HG02642 (cell line): ENCODE measurements at regions not wholly inside any gene's neighbourhood (a gene's known extent, or its start where the extent isn't known, plus 50 kb on each side); places are given as distances from the start of the nearest gene placed in this dataset.
"Not testable (repeated sequence)": the region's sequence is repeated elsewhere in the genome, so short reads cannot be mapped to it uniquely, and the experiment has no call there.

Experiments
- ATAC-seq: cut with Tn5 transposase; IDR thresholded peaks from one replicate; pipeline ENCODE4 v1.9.1; 2021; ENCODE audit warnings: mild to moderate bottlenecking; ENCODE audit not compliant: unreplicated experiment, poor library complexity

- ATAC-seq = no peak
These were observed 101.8 kb upstream of the CREB1 start for GRCh38 chr2:207427986-207428385.

GRCh38 chr2:207428573-207428972, 101.2 kb upstream of the CREB1 start:
- no peak for ATAC-seq

- ATAC-seq = no peak
These were observed 97.3 kb upstream of the CREB1 start for GRCh38 chr2:207432453-207432852.

GRCh38 chr2:207434306-207434705, 95.5 kb upstream of the CREB1 start:
- no peak for ATAC-seq

GRCh38 chr2:207434899-207435465, 94.8 kb upstream of the CREB1 start:
- ATAC-seq = no peak

GRCh38 chr2:207437136-207437523, 92.6 kb upstream of the CREB1 start:
- ATAC-seq = no peak

- no peak for ATAC-seq
These were observed 92.1 kb upstream of the CREB1 start for GRCh38 chr2:207437524-207438143.

- no peak for ATAC-seq
These were observed 91.2 kb upstream of the CREB1 start for GRCh38 chr2:207438414-207439126.

GRCh38 chr2:207439881-207440280, 89.9 kb upstream of the CREB1 start:
- not testable (repeated sequence) for ATAC-seq

GRCh38 chr2:207444756-207445155, 85.0 kb upstream of the CREB1 start:
- ATAC-seq = no peak

GRCh38 chr2:207446653-207447052, 83.1 kb upstream of the CREB1 start:
- no peak for ATAC-seq

- no peak for ATAC-seq
These were observed 81.8 kb upstream of the CREB1 start for GRCh38 chr2:207448006-207448405.

GRCh38 chr2:207449642-207450165, 80.1 kb upstream of the CREB1 start:
- ATAC-seq = no peak

- ATAC-seq = no peak
These were observed 79.6 kb upstream of the CREB1 start for GRCh38 chr2:207450186-207450585.

GRCh38 chr2:207458582-207458981, 71.2 kb upstream of the CREB1 start:
- no peak for ATAC-seq

- ATAC-seq = peak; percentile 57
These were observed 69.6 kb upstream of the CREB1 start for GRCh38 chr2:207459990-207460757.

- no peak for ATAC-seq
These were observed 66.3 kb upstream of the CREB1 start for GRCh38 chr2:207463433-207463832.

GRCh38 chr2:207464007-207464406, 65.8 kb upstream of the CREB1 start:
- no peak for ATAC-seq

GRCh38 chr2:207465894-207466293, 63.9 kb upstream of the CREB1 start:
- no peak for ATAC-seq

GRCh38 chr2:207467716-207468347, 61.9 kb upstream of the CREB1 start:
- ATAC-seq = peak; percentile 51
